ENCODE measurements at regions not wholly inside any gene's neighbourhood (a gene's known extent, or its start where the extent isn't known, plus 50 kb on each side); places are given as distances from the start of the nearest gene placed in this dataset.

DNA sequence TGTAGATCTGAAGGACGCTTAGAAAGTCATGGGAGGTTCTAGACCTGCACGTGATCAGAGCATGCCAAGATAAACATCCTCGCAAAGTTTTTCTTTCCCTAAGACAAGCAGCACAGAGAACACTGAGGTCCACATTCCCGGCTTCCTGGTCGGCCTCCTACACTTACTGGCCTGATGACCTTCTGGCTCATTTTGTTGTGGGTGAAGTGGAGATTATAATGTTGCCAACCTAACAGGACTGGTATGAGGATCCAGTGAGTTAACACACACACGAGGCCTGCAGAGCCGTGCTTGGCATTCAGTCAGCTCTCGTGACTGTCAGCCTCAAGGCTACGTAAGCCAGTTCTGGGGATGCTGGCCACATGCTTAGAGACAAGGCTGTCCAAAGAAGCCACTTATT lies 186.0 kb downstream of the TENT4A start:
- Mint-ChIP-seq H3K36me3 (ENCODE audit: low read depth) (no peaks in the 10 kb centered on the region), H3K27ac (no peak overlapping the region), H3K9me3 (peaks cover 4% of the 10 kb centered on the region), H3K4me3 (ENCODE audit: low read depth) (no peak overlapping the region), H3K27me3 (ENCODE audit: low read depth) (no peaks in the 10 kb centered on the region), H3K4me1 (ENCODE audit: low read depth) (no peaks in the 10 kb centered on the region)
- intact Hi-C loops (cut with micrococcal nuclease): no loop called here
- no peak for DNase-seq (ENCODE audit: low spot score)

DNA sequence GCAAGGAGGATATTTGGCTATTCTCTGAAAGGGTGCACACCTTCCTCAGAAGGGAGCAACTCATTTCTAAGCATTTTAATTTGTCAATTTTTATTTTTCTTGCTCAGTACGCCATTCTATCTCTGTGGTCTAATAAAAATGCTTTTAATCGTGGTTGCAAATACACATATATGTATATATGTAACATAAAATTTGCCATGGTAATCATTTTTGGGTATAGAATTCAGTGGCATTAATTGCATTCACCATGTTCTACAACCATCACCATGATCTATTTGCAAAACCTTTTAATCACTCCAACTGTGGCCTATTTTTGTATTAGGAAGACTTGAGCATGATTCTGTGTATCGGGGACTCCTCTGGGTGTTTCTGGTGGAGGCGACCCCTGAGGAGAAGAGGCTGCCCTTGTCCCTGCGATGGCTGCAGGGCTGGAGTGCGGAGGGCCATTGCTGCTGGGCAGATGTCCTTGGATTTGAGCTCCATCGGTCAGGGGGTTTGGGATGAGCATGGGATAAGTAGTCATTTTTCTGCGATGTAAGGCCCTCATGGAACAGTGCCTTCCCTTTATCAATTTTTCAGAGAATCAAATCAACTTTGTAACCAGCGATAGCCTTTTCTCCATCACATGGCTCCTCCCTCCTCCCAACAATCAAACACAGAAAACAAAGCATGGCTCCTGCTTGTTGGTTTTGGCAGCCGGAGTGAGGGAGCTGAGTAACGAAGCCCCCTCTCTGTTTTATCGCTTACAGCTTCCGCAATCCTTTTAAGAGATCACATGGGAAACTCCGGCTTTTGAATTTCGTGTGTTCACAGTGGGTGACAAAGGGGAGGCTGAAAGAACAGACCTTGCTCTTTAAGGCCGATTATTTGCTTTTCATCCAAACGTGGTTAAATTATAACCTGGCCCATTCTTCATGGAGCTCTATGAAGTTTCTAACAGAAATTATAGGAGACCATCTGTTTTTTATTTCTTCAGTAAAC lies 187.3 kb downstream of the TENT4A start:
- no peaks in the 10 kb centered on the region for H3K9me3 Mint-ChIP-seq
- intact Hi-C loops (cut with micrococcal nuclease): no loop called here
- H3K4me3 Mint-ChIP-seq (ENCODE audit: low read depth): no peak overlapping the region
- no peaks in the 10 kb centered on the region for H3K27me3 Mint-ChIP-seq (ENCODE audit: low read depth)
- no peaks in the 10 kb centered on the region for H3K36me3 Mint-ChIP-seq (ENCODE audit: low read depth)
- no peak for DNase-seq (ENCODE audit: low spot score)
- no peaks in the 10 kb centered on the region for H3K4me1 Mint-ChIP-seq (ENCODE audit: low read depth)
- no peak overlapping the region for H3K27ac Mint-ChIP-seq

DNA sequence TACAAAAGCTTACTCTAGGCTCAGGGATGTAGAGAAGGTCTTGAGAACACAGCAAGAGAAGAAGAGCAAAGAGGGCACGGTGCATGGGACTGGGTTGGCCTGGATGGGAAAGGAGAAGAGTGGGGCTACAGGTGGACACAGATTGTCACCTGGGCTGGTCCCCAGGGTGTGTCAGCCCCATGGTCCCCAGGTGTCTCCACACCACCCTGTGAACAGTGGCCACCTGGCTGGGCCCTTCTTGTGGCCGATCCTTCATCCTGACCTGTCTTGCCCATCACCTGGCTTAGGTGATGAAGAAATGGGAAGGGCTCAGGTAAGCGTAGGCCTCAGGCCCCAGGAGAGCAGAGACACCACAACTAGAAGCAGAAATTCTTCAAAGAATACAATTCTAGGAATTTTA lies 188.9 kb downstream of the TENT4A start:
- H3K27me3 Mint-ChIP-seq (ENCODE audit: low read depth): no peaks in the 10 kb centered on the region
- no peak overlapping the region for H3K27ac Mint-ChIP-seq
- DNase-seq (ENCODE audit: low spot score): no peak
- intact Hi-C loops (cut with micrococcal nuclease): no loop called here
- H3K4me1 Mint-ChIP-seq (ENCODE audit: low read depth): no peaks in the 10 kb centered on the region
- no peak overlapping the region for H3K4me3 Mint-ChIP-seq (ENCODE audit: low read depth)
- H3K9me3 Mint-ChIP-seq: no peaks in the 10 kb centered on the region
- no peaks in the 10 kb centered on the region for H3K36me3 Mint-ChIP-seq (ENCODE audit: low read depth)

GRCh38 chr5:6902597-6902996 lies 189.4 kb downstream of the TENT4A start:
- H3K27ac Mint-ChIP-seq: no peak overlapping the region
- intact Hi-C loops (cut with micrococcal nuclease): no loop called here
- no peak overlapping the region for H3K4me3 Mint-ChIP-seq (ENCODE audit: low read depth)
- H3K27me3 Mint-ChIP-seq (ENCODE audit: low read depth): no peaks in the 10 kb centered on the region
- H3K36me3 Mint-ChIP-seq (ENCODE audit: low read depth): no peaks in the 10 kb centered on the region
- H3K4me1 Mint-ChIP-seq (ENCODE audit: low read depth): peaks cover 3% of the 10 kb centered on the region
- H3K9me3 Mint-ChIP-seq: no peaks in the 10 kb centered on the region
- DNase-seq (ENCODE audit: low spot score): no peak

DNA sequence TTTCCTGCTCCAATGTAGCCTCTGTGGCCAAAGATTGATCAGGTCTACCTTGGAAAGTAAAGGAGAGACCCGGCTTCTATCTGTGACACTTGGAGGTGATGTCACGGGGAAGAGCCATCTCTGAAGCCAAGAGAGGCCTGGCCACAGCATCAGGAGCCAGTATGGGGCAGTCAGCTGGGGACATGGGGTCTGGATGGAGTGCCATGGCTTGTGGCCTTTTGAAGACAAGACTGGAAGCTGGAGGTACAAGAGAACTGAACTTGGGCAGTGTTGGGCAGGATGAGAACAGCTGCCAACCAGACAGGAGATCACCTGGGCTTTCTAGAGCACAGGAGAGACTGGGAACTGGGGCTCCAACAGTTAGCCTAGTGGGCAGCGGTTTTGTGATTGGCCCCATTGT lies 190.7 kb downstream of the TENT4A start:
- intact Hi-C loops (cut with micrococcal nuclease): no loop called here
- no peak overlapping the region for H3K4me3 Mint-ChIP-seq (ENCODE audit: low read depth)
- H3K36me3 Mint-ChIP-seq (ENCODE audit: low read depth): no peaks in the 10 kb centered on the region
- H3K27me3 Mint-ChIP-seq (ENCODE audit: low read depth): no peaks in the 10 kb centered on the region
- H3K9me3 Mint-ChIP-seq: no peaks in the 10 kb centered on the region
- DNase-seq (ENCODE audit: low spot score): no peak
- peaks cover 3% of the 10 kb centered on the region for H3K4me1 Mint-ChIP-seq (ENCODE audit: low read depth)
- no peak overlapping the region for H3K27ac Mint-ChIP-seq

DNA sequence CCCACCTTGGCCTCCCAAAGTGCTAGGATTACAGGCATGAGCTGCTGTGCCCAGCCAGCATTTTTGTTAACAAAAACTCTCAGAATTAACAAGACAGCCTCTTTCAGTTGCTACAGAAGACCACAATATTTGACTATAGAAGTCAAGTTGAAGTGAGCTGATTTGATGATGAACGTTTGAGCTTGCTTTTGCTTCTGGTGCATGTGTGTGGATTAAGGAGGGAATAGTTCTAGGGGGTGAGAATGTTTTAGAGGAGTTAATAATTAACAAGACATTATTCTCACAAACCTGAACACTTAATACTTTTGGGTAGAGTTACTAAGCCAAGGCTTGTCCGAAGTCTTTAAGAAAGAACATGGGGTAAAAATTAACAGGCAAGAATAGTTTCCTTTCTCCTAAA lies 191.6 kb downstream of the TENT4A start:
- no peak for DNase-seq (ENCODE audit: low spot score)
- Mint-ChIP-seq H3K27me3 (ENCODE audit: low read depth) (no peaks in the 10 kb centered on the region), H3K27ac (no peak overlapping the region), H3K9me3 (no peaks in the 10 kb centered on the region), H3K4me1 (ENCODE audit: low read depth) (peaks cover 3% of the 10 kb centered on the region), H3K36me3 (ENCODE audit: low read depth) (no peaks in the 10 kb centered on the region), H3K4me3 (ENCODE audit: low read depth) (no peak overlapping the region)
- intact Hi-C loops (cut with micrococcal nuclease): loop anchor here (5.0 kb wide), 1 partner anchor 78 kb away; no protein-coding TSS in a partner anchor

- Mint-ChIP-seq H3K4me3 (ENCODE audit: low read depth) (no peak overlapping the region), H3K27ac (no peak overlapping the region), H3K27me3 (ENCODE audit: low read depth) (no peaks in the 10 kb centered on the region), H3K4me1 (ENCODE audit: low read depth) (peaks cover 3% of the 10 kb centered on the region), H3K9me3 (no peaks in the 10 kb centered on the region), H3K36me3 (ENCODE audit: low read depth) (no peaks in the 10 kb centered on the region)
- intact Hi-C loops (cut with micrococcal nuclease): loop anchor here (5.0 kb wide), 1 partner anchor 78 kb away; no protein-coding TSS in a partner anchor
- no peak for DNase-seq (ENCODE audit: low spot score)
These were observed 192.2 kb downstream of the TENT4A start for GRCh38 chr5:6905423-6905822.

DNA sequence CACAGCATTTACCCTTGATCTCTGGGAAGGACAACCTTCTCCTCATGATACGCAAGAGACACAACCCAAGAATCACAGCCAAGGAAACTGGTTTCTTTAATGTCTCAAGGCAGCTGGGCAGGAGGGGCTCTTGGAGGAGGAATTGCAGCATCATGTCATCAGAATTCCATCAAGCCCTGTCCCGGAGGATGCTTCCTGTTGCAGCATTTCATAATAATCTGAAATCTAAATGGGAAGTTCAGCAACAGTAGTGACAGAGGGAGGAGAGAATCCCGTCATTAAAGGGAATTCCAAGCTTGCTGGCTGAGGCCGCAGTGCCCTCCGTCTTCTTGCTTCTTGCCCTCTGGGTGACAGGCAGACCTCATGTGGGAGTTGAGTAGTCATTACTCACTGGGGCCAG lies 192.7 kb downstream of the TENT4A start:
- no peak overlapping the region for H3K4me3 Mint-ChIP-seq (ENCODE audit: low read depth)
- H3K27ac Mint-ChIP-seq: no peak overlapping the region
- H3K4me1 Mint-ChIP-seq (ENCODE audit: low read depth): peaks cover 3% of the 10 kb centered on the region
- no peaks in the 10 kb centered on the region for H3K36me3 Mint-ChIP-seq (ENCODE audit: low read depth)
- DNase-seq (ENCODE audit: low spot score): no peak
- H3K9me3 Mint-ChIP-seq: no peaks in the 10 kb centered on the region
- H3K27me3 Mint-ChIP-seq (ENCODE audit: low read depth): no peaks in the 10 kb centered on the region
- intact Hi-C loops (cut with micrococcal nuclease): loop anchor here (5.0 kb wide), 1 partner anchor 79 kb away; no protein-coding TSS in a partner anchor

DNA sequence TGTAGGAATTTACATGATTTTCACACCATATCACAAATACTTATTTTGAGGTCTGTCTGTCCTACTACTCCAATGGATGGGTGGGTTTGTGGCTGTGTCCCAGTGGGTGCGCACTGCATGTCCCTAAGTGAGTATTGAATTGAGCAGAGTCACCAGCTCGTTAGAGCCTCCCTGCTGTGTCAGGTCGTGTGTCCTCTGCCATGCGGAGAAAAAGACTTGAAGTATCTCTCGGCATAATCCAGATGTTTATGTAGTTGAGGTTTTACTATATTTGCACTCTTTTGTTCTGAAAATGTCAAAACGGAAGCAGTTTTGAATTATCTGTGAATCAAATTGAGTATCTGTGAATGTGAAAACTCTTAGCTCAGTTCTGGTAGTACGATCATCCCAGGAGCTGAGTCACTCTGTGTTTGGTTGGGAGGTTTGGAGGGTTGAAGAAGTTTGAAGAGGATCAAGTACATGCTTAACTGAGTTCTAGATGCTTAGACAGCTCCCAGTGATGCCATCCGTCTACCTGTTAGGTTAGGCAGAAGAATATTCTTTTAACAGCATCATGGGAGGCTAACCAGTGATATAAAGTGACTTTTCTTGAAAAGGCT lies 194.2 kb downstream of the TENT4A start:
- H3K36me3 Mint-ChIP-seq (ENCODE audit: low read depth): no peaks in the 10 kb centered on the region
- DNase-seq (ENCODE audit: low spot score): no peak
- intact Hi-C loops (cut with micrococcal nuclease): loop anchor here (5.0 kb wide), 1 partner anchor 80 kb away; no protein-coding TSS in a partner anchor
- no peaks in the 10 kb centered on the region for H3K9me3 Mint-ChIP-seq
- H3K27ac Mint-ChIP-seq: no peak overlapping the region
- H3K27me3 Mint-ChIP-seq (ENCODE audit: low read depth): no peaks in the 10 kb centered on the region
- H3K4me1 Mint-ChIP-seq (ENCODE audit: low read depth): peaks cover 3% of the 10 kb centered on the region
- H3K4me3 Mint-ChIP-seq (ENCODE audit: low read depth): no peak overlapping the region

GRCh38 chr5:6909901-6910300 lies 196.7 kb downstream of the TENT4A start:
- DNase-seq (ENCODE audit: low spot score): no peak
- Mint-ChIP-seq H3K36me3 (ENCODE audit: low read depth) (no peaks in the 10 kb centered on the region), H3K9me3 (no peaks in the 10 kb centered on the region), H3K4me3 (ENCODE audit: low read depth) (no peak overlapping the region), H3K4me1 (ENCODE audit: low read depth) (peaks cover 3% of the 10 kb centered on the region), H3K27me3 (ENCODE audit: low read depth) (no peaks in the 10 kb centered on the region), H3K27ac (no peak overlapping the region)
- intact Hi-C loops (cut with micrococcal nuclease): loop anchor here (5.0 kb wide), 1 partner anchor 83 kb away; no protein-coding TSS in a partner anchor

DNA sequence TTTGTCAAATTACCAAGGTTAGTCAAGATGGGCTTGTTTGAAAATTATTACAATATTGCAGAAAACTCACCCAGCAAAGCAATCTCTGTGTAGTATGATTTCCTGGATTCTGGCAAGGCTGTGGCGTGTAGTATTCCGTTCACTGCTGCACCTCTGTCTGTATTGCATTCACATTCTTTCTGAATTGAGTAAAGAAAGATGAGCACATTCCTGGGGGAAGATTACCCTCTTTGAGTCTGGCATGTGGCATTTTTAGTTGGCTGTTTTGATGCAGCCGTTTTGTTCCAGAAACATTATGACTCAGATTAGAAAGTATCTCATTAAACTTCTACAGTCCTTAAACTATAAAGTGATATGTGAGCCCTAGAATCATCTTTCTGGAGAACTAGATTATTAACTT lies 197.7 kb downstream of the TENT4A start:
- Mint-ChIP-seq H3K9me3 (no peaks in the 10 kb centered on the region), H3K27me3 (ENCODE audit: low read depth) (peaks cover 2% of the 10 kb centered on the region), H3K27ac (no peak overlapping the region), H3K36me3 (ENCODE audit: low read depth) (no peaks in the 10 kb centered on the region), H3K4me3 (ENCODE audit: low read depth) (no peak overlapping the region), H3K4me1 (ENCODE audit: low read depth) (peaks cover 3% of the 10 kb centered on the region)
- no peak for DNase-seq (ENCODE audit: low spot score)
- intact Hi-C loops (cut with micrococcal nuclease): no loop called here

- peaks cover 5% of the 10 kb centered on the region for H3K9me3 Mint-ChIP-seq
These were observed 201.1 kb downstream of the TENT4A start for GRCh38 chr5:6914347-6914746.

DNA sequence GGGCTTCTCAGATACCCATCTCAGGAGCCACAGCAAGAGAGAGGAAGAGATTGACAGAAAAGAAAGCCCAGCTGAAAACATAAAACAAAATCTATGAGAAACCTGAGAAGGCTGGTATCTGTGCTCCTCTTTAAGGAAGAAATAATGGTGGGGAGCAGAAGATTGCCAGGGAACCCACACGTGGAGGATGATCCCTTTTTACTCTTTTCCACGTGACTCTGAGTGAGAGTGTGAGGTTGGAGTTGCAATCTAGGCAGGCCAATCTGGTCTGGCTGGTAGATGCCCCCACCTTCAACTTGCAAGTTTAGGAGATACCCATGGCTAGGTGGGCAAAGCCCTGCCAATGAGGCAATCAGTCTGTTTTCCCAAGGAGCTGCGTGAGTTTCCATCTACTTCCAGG lies 202.3 kb downstream of the TENT4A start:
- Mint-ChIP-seq H3K36me3 (ENCODE audit: low read depth) (no peaks in the 10 kb centered on the region), H3K4me3 (ENCODE audit: low read depth) (no peak overlapping the region), H3K4me1 (ENCODE audit: low read depth) (no peaks in the 10 kb centered on the region), H3K27me3 (ENCODE audit: low read depth) (peaks cover 2% of the 10 kb centered on the region), H3K9me3 (peaks cover 5% of the 10 kb centered on the region), H3K27ac (no peak overlapping the region)
- no peak for DNase-seq (ENCODE audit: low spot score)
- intact Hi-C loops (cut with micrococcal nuclease): no loop called here

More at GRCh38 chr5:6914347-6914746, 201.1 kb downstream of the TENT4A start:
- H3K36me3 Mint-ChIP-seq (ENCODE audit: low read depth): no peaks in the 10 kb centered on the region
- no peak overlapping the region for H3K27ac Mint-ChIP-seq
- DNase-seq (ENCODE audit: low spot score): no peak
- intact Hi-C loops (cut with micrococcal nuclease): no loop called here
- no peak overlapping the region for H3K4me3 Mint-ChIP-seq (ENCODE audit: low read depth)
- H3K4me1 Mint-ChIP-seq (ENCODE audit: low read depth): no peaks in the 10 kb centered on the region
- H3K27me3 Mint-ChIP-seq (ENCODE audit: low read depth): peaks cover 2% of the 10 kb centered on the region
